Fibroblast of skin of abdomen (primary cell): ENCODE measurements at regions not wholly inside any gene's neighbourhood (a gene's known extent, or its start where the extent isn't known, plus 50 kb on each side); places are given as distances from the start of the nearest gene placed in this dataset.
A peak's percentile ranks its signal among the peaks of the same experiment; 100 is the strongest.

Experiments used
- DNase-seq: peaks from one replicate; pipeline ENCODE4 v3.0.0-alpha.2; 2013

DNA sequence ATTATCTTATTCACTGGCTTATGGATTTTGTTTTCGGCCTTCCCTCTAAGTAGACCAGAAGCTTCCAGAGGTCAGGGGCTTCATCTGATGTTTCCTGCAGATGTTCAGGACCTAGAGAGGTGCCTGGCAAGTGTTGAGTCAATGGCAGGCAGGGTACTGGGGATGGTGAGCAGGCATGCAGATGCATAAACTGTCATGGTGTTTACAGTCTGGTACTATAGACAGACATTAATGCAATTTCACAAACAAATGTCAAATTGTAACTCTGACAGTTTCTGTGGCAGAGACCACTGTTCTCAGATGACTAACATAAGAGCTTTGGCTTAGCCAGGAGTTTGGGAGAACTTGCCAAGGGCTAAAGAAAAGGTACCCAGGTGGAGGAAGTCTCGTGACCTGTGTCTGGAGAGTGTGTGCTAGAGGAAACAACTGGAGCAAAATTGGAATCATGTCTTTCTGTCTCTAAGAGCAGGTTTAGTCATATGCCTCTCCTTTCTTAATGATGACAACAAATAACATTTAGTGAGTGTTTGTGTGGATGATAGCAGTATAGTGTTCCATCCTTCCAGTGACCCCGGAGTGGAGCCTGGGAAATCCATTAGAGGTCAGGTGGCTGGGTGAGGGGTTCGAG lies 53.7 kb upstream of the TRAK1 start:
- DNase-seq, result no peak

GRCh38 chr3:42036483-42036823 lies 54.7 kb upstream of the TRAK1 start:
- DNase-seq, result peak; percentile 92

DNA sequence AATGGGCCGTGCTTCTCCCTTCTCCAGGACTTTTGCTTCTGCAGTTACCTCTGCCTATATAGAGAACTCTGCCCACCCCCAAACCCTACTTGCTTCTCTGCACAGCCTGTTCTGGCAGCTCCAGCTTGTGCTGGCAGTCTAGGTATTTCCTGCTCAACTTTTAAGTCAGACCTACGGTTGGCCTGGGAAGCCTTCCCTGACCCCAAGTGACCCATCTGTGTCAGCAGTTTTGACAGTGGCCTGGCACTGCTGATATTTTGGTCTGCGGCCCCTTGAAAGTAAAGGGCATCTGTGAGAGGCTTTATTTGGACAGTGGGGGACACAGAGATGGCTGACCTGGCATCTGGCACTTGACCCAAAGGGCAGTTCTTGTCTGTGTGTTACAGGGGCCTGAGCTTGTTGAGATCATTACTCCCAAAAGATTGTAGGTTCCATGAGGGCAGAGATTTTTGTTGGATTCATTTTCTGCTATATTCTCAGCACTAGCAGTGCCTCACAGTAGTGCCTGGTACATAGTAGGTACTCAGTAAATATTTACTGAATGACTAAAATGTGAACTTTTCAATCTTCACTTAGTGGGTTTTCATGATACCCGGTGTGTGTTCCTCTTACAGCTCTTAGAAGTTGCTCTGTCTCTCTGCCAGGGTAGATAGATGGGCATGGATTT lies 55.2 kb upstream of the TRAK1 start:
- DNase-seq, result no peak

DNA sequence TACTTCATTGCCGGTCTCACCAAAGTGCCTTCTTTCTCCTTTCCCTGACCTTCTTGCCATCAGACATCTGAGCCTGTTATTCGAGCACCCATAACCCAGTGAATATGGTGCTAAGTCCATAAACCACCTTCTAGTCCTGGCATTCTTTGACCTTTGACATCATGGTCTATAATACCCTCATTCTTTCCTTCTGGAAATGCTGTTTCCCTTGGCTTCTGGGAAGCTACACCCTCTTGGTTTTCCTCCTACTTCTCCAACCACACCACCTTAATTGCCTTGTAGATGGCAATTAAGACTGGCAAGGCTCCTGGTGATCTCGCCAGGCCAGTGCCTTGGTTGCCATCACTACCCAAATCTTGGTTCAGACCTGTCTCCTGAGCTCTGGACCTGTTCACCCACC lies 56.1 kb upstream of the TRAK1 start:
- no peak for DNase-seq

DNA sequence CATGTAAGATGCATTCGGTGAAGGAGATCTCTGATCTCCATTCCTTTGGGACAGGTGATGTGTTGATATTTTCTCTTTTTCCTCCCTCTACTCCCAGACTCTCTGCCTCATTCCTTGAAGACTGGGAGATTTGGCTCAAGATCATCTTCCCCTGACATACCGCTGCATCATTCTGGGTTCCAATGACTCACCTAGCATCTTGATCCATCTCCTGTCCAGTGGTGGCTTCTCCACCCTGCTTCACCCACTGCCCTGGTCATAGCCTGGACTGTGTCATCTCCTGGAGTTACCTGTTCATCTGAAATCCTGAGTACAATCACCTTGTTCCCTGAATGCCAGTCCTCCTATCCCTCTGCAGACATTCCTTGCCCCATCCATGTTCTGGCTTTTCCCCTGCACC lies 57.4 kb upstream of the TRAK1 start:
- DNase-seq, result peak; percentile 49

GRCh38 chr3:42032693-42033349 lies 58.3 kb upstream of the TRAK1 start:
- DNase-seq, result peak; percentile 90

GRCh38 chr3:42031808-42032480 lies 59.2 kb upstream of the TRAK1 start:
- peak; percentile 62 for DNase-seq

GRCh38 chr3:42028474-42028873 lies 62.7 kb upstream of the TRAK1 start:
- no peak for DNase-seq

GRCh38 chr3:42027571-42027970 lies 63.6 kb upstream of the TRAK1 start:
- DNase-seq, result no peak

GRCh38 chr3:42025370-42026138 lies 63.7 kb upstream of the ULK4 start:
- DNase-seq, result peak; percentile 98

DNA sequence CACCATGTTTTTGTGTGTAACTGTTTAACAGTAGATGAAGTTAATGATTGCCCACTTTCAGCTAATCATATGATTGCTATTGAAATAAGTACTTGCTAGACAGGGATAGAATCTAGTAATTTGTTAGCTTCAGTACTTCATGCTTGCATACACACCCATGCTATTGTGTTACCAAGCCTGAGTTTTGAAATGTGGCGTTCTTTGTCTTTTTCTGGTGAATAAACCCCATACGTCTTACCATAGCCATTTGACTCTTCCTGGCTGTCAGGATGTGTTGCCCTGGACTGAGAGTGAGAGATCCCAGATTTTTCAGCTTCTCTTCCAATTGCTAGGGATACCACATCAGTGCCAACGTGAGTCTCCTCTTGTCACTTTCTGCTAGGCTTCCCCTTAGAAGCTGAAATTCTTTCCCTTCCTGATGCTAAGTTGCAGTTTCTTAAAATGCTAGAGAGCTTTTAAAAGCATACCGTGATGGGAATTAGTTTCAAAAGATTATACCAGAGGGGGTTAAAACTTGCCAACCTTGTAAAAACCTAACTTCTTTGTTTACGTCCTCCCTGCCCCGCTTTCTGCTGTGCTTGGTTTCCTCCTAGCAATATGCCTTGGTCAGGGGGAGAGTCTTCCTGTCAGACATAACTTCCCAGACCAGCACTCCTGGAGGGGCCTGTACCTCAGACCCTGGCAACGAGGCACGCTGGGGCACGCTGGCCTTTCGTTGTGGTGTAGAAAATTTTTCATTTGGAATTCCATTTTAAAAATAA lies 62.9 kb upstream of the ULK4 start:
- no peak for DNase-seq

GRCh38 chr3:42023380-42023779 lies 61.5 kb upstream of the ULK4 start:
- DNase-seq, result no peak

GRCh38 chr3:42022355-42022754 lies 60.5 kb upstream of the ULK4 start:
- DNase-seq, result no peak

DNA sequence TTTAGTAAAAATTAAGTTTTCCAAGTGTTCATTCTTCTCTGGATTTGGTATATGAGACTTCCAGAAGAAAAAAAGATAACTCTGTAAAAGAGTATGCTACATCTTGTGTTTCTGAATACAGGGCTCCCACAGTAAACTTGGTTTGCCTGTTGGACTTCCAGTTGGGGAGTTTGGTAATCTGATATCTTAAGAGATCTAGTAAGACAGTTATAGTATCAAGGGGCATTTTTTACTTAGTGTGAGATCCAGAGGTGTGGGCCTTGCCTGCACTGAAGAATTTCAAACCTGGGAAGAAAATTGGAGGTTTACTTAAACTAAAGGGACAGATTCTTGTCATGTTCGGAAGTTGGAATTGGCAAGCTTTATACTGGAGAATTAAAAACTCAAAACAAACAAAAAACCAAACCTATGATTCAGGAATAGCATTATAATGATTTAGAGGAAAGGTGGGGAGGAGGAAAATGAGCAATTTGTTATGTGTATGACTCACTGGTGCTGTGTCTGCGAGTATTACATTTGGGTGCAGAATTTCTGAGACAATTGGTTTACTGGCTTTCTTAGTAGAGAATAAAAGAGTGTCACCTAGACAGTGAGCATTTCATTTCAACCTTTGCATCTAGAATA lies 58.9 kb upstream of the ULK4 start:
- peak; percentile 76 for DNase-seq

- no peak for DNase-seq
These were observed 58.0 kb upstream of the ULK4 start for GRCh38 chr3:42019953-42020260.

GRCh38 chr3:42019144-42019952 lies 57.4 kb upstream of the ULK4 start:
- no peak for DNase-seq

DNA sequence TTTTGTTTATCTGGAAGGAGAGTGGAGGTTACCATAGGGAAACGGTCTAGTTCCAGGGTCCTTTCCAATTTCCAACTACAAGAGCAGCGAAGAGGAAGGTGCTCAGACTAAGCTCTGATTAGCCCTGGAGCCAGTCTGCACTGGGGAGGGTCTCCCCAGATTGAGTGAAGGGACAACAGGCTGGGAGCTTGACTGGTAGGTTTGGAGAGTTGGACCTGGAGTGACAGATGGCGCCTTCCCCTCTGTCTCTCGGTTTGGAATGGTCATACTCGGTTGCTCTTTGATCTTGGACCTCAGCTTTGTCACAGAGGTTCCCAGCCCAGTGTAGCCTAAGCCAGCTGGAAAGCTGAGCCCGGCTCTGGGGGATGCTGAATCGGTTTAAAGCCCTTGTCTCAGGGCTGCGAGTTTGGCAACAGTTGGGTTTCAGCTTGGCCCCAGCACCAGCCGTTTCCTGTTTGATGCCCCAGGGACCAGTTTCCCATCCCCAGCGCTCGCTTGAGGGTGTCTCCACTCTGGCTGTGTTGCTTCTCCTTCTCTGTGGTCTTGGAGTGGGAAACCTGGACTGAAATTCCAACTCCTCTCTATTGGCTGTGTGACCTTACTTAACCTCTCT lies 53.1 kb upstream of the ULK4 start:
- DNase-seq, result no peak

DNA sequence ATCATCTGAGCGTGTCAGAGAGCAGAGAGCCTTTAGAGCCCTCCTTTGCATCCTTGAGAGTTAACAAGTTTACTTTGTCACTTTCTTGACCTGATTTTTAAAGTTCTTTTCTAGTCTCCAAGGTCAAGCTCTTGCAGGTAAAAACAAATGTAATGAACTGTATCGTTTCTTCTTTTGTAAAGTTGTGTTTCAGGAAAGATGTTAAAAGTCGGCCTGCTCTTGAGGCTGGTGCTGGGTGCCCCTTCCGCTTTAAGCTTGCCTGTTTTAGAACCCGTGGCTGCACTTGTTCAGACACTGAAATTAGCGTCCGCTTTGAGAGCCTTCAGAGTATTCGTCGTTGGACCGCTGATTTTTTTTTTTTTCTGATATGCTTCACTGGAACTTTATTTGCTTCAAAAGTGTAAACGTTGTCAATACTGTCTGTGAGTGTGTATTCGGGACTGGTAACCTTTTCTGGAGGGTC lies 52.6 kb upstream of the ULK4 start:
- DNase-seq, result no peak

- DNase-seq, result no peak
These were observed 52.0 kb upstream of the ULK4 start for GRCh38 chr3:42013691-42014457.
